ENCODE measurements at regions not wholly inside any gene's neighbourhood (a gene's known extent, or its start where the extent isn't known, plus 50 kb on each side); places are given as distances from the start of the nearest gene placed in this dataset.

GRCh38 chr14:58789736-58790135 is 152.0 kb downstream of the DACT1 start:
- ChIA-PET POLR2A (ENCODE audit: unreplicated experiment) (no interaction called here), CTCF (no interaction called here)
- H3K79me2 ChIP-seq (ENCODE audit: low read depth) = no peaks in the 10 kb centered on the region
- H3K27ac ChIP-seq = no peak overlapping the region
- H3K36me3 ChIP-seq (ENCODE audit: low read depth) = no peaks in the 10 kb centered on the region
- no peak overlapping the region for H3K4me3 ChIP-seq
- no peaks in the 10 kb centered on the region for H4K20me1 ChIP-seq (ENCODE audit: insufficient read depth)
- H3K4me1 ChIP-seq (replicated peaks; ENCODE audit: insufficient read depth) = no peaks in the 10 kb centered on the region
- intact Hi-C loops (cut with micrococcal nuclease; ENCODE audit: unreplicated experiment) = no loop called here
- H3F3A ChIP-seq (ENCODE audit: insufficient read depth, low read depth) = no peaks in the 10 kb centered on the region
- no peaks in the 10 kb centered on the region for H3K9me3 ChIP-seq (ENCODE audit: insufficient read depth, low read depth)
- no peak overlapping the region for H2AFZ ChIP-seq
- BruUV-seq (replicated peaks) = no TSS peak
- TF ChIP-seq EZH2 (IDR thresholded peaks at IDR 0.05; ENCODE audit: low read depth) (no peak), CTCF (conservative IDR thresholded peaks at IDR 0.05) (no peak)
- DNase-seq = no peak
- no peak overlapping the region for H3K4me2 ChIP-seq
- peaks cover 67% of the 10 kb centered on the region for H3K27me3 ChIP-seq (ENCODE audit: insufficient read depth, low read depth)
- no peaks in the 10 kb centered on the region for H3K9me2 ChIP-seq (ENCODE audit: insufficient read depth)

- POLR2A ChIA-PET (ENCODE audit: unreplicated experiment) = no interaction called here
- Histone ChIP-seq H3K27me3 (ENCODE audit: insufficient read depth, low read depth) (peaks cover 58% of the 10 kb centered on the region), H3K4me1 (replicated peaks; ENCODE audit: insufficient read depth) (no peaks in the 10 kb centered on the region), H3K9me3 (ENCODE audit: insufficient read depth, low read depth) (no peaks in the 10 kb centered on the region), H3K27ac (no peak overlapping the region), H2AFZ (no peak overlapping the region), H3K9me2 (ENCODE audit: insufficient read depth) (no peaks in the 10 kb centered on the region), H3K4me3 (no peak overlapping the region), H3K4me2 (no peak overlapping the region), H3F3A (ENCODE audit: insufficient read depth, low read depth) (no peaks in the 10 kb centered on the region), H3K79me2 (ENCODE audit: low read depth) (no peaks in the 10 kb centered on the region), H4K20me1 (ENCODE audit: insufficient read depth) (no peaks in the 10 kb centered on the region), H3K36me3 (ENCODE audit: low read depth) (no peaks in the 10 kb centered on the region)
- no peak for DNase-seq
- TF ChIP-seq CTCF (conservative IDR thresholded peaks at IDR 0.05) (no peak), EZH2 (IDR thresholded peaks at IDR 0.05; ENCODE audit: low read depth) (no peak)
- CTCF ChIA-PET = no interaction called here
- no TSS peak for BruUV-seq (replicated peaks)
- intact Hi-C loops (cut with micrococcal nuclease; ENCODE audit: unreplicated experiment) = no loop called here
These were observed 154.7 kb downstream of the DACT1 start for GRCh38 chr14:58792416-58792815.

GRCh38 chr14:58793131-58793740 is 155.5 kb downstream of the DACT1 start:
- H4K20me1 ChIP-seq (ENCODE audit: insufficient read depth) = no peaks in the 10 kb centered on the region
- ChIA-PET CTCF (no interaction called here), POLR2A (ENCODE audit: unreplicated experiment) (no interaction called here)
- no peak overlapping the region for H3K27ac ChIP-seq
- H3F3A ChIP-seq (ENCODE audit: insufficient read depth, low read depth) = no peaks in the 10 kb centered on the region
- no TSS peak for BruUV-seq (replicated peaks)
- H3K4me1 ChIP-seq (replicated peaks; ENCODE audit: insufficient read depth) = no peaks in the 10 kb centered on the region
- TF ChIP-seq EZH2 (IDR thresholded peaks at IDR 0.05; ENCODE audit: low read depth) = no peak
- no peak for TF ChIP-seq CTCF (conservative IDR thresholded peaks at IDR 0.05)
- no peak for DNase-seq
- no peaks in the 10 kb centered on the region for H3K9me2 ChIP-seq (ENCODE audit: insufficient read depth)
- H3K79me2 ChIP-seq (ENCODE audit: low read depth) = no peaks in the 10 kb centered on the region
- H2AFZ ChIP-seq = no peak overlapping the region
- H3K4me2 ChIP-seq = no peak overlapping the region
- intact Hi-C loops (cut with micrococcal nuclease; ENCODE audit: unreplicated experiment) = no loop called here
- H3K4me3 ChIP-seq = no peak overlapping the region
- peaks cover 50% of the 10 kb centered on the region for H3K27me3 ChIP-seq (ENCODE audit: insufficient read depth, low read depth)
- H3K9me3 ChIP-seq (ENCODE audit: insufficient read depth, low read depth) = no peaks in the 10 kb centered on the region
- no peaks in the 10 kb centered on the region for H3K36me3 ChIP-seq (ENCODE audit: low read depth)
